Prostate gland (tissue), 2 donors: ENCODE measurements at regions not wholly inside any gene's neighbourhood (a gene's known extent, or its start where the extent isn't known, plus 50 kb on each side); places are given as distances from the start of the nearest gene placed in this dataset.

Experiments used
- POLR2A ChIP-seq: fragments of 450-650 bp; IDR thresholded peaks from one replicate; pipeline ENCODE4 v1.6.1; 2016; ENCODE audit warnings: antibody characterized with exemption, mild to moderate bottlenecking
- POLR2AphosphoS5 ChIP-seq: sonication (generic); formaldehyde crosslinking; IDR thresholded peaks from one replicate; pipeline ENCODE4 v1.6.1; 2017; ENCODE audit warnings: antibody characterized with exemption
- TF ChIP-seq, protein P1 (sequence below), 4 experiments: fragments of 200-600 bp in 2 of 4; fragments of 450-650 bp in 2 of 4; sonication (generic) in 2 of 4; IDR thresholded peaks; 1 replicate in 3 of 4; 2 replicates in 1 of 4; pipeline ENCODE4 v1.5.1; 2016 to 2019; ENCODE audit warnings: antibody characterized with exemption in 4 of 4, mild to moderate bottlenecking in 2 of 4, moderate library complexity in 2 of 4

- no peak for TF ChIP-seq POLR2A
- TF ChIP-seq, protein P1, sequence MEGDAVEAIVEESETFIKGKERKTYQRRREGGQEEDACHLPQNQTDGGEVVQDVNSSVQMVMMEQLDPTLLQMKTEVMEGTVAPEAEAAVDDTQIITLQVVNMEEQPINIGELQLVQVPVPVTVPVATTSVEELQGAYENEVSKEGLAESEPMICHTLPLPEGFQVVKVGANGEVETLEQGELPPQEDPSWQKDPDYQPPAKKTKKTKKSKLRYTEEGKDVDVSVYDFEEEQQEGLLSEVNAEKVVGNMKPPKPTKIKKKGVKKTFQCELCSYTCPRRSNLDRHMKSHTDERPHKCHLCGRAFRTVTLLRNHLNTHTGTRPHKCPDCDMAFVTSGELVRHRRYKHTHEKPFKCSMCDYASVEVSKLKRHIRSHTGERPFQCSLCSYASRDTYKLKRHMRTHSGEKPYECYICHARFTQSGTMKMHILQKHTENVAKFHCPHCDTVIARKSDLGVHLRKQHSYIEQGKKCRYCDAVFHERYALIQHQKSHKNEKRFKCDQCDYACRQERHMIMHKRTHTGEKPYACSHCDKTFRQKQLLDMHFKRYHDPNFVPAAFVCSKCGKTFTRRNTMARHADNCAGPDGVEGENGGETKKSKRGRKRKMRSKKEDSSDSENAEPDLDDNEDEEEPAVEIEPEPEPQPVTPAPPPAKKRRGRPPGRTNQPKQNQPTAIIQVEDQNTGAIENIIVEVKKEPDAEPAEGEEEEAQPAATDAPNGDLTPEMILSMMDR (IDR thresholded peaks at IDR 0.05): no peak
- no peak for TF ChIP-seq POLR2AphosphoS5
Measured at GRCh38 chr4:185994750-185995149, 74.2 kb upstream of the TLR3 start.
